K562 (cell line): ENCODE measurements at regions not wholly inside any gene's neighbourhood (a gene's known extent, or its start where the extent isn't known, plus 50 kb on each side); places are given as distances from the start of the nearest gene placed in this dataset.

Source experiments
- CUX1 ChIP-seq: fragments of 200-800 bp; sonication (Bioruptor generic); IDR thresholded peaks from 2 replicates; pipeline ENCODE4 v1.6.1; 2016; ENCODE audit warnings: missing genetic modification characterization, missing compliant biosample characterization
- E2F5 ChIP-seq: sonication (generic); formaldehyde crosslinking; IDR thresholded peaks from 2 replicates; pipeline ENCODE4 v1.8.0; 2022; ENCODE audit warnings: mild to moderate bottlenecking, missing genetic modification reagents
- NFYB ChIP-seq: IDR thresholded peaks from 2 replicates; pipeline ENCODE4 v1.6.1; 2011; ENCODE audit warnings: mild to moderate bottlenecking, moderate library complexity; ENCODE audit not compliant: insufficient read length; ENCODE audit errors: extremely low read depth
- PCBP2 ChIP-seq: fragments of 200-400 bp; formaldehyde crosslinking; IDR thresholded peaks from 2 replicates; pipeline ENCODE4 v1.6.1; 2018; ENCODE audit warnings: low read length, low read depth, mild to moderate bottlenecking, moderate library complexity; ENCODE audit not compliant: poor library complexity, severe bottlenecking
- POLR2AphosphoS5 ChIP-seq: IDR thresholded peaks from 2 replicates; pipeline ENCODE4 v1.6.1; 2011; ENCODE audit warnings: mild to moderate bottlenecking, low read depth, low read length, moderate library complexity; ENCODE audit not compliant: control insufficient read depth, insufficient read depth
- REST ChIP-seq, 2 experiments: fragments of 450-650 bp; formaldehyde crosslinking in 1 of 2; IDR thresholded peaks; 2 replicates each; pipeline versions ENCODE4 v1.4.0 to v1.6.1; 2014 to 2020; ENCODE audit warnings: mild to moderate bottlenecking in 2 of 2, borderline replicate concordance in 1 of 2, low read depth in 1 of 2
- USF1 ChIP-seq: sonication (generic); formaldehyde crosslinking; IDR thresholded peaks from 2 replicates; pipeline ENCODE4 v1.9.0; 2022; ENCODE audit warnings: mild to moderate bottlenecking, missing genetic modification reagents
- TF ChIP-seq, protein P1 (sequence below), 3 experiments: IDR thresholded peaks in 2 of 3; conservative IDR thresholded peaks in 1 of 3; 2 replicates each; pipeline ENCODE4 v1.5.1; 2011 to 2012; ENCODE audit warnings: low read length in 3 of 3, mild to moderate bottlenecking in 3 of 3, control low read depth in 2 of 3, improper control_type of control experiment in 1 of 3, inconsistent platforms in 1 of 3, low read depth in 1 of 3, mixed read lengths in 1 of 3, moderate library complexity in 1 of 3; ENCODE audit not compliant: insufficient read depth in 2 of 3

DNA sequence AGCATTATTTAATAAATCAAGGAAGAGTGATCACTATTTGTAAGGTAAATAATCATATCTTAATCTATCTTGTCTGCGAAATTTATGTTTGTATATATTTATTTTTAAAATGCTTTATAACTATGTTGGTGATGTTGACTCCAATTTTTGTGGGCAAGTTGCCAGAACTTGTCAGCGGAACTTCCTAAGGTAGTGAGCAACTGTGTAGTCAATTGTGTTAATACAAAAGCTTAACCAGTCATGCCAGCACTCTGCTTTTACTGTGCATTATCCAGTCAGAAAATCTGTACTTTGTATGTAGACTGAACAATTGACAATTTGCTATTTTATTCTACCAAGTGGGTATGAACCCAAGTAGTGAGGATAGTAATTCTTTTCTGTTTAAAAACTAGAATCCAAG is 61.9 kb upstream of the RND3 start:
- TF ChIP-seq, protein P1, sequence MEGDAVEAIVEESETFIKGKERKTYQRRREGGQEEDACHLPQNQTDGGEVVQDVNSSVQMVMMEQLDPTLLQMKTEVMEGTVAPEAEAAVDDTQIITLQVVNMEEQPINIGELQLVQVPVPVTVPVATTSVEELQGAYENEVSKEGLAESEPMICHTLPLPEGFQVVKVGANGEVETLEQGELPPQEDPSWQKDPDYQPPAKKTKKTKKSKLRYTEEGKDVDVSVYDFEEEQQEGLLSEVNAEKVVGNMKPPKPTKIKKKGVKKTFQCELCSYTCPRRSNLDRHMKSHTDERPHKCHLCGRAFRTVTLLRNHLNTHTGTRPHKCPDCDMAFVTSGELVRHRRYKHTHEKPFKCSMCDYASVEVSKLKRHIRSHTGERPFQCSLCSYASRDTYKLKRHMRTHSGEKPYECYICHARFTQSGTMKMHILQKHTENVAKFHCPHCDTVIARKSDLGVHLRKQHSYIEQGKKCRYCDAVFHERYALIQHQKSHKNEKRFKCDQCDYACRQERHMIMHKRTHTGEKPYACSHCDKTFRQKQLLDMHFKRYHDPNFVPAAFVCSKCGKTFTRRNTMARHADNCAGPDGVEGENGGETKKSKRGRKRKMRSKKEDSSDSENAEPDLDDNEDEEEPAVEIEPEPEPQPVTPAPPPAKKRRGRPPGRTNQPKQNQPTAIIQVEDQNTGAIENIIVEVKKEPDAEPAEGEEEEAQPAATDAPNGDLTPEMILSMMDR (IDR thresholded peaks at IDR 0.05 in 2 of 3, conservative IDR thresholded peaks at IDR 0.05 in 1 of 3; ENCODE audit: insufficient read depth in 2 of 3, low read depth in 1 of 3, low read length in 3 of 3): no peak
- no peak for TF ChIP-seq PCBP2
- no peak for TF ChIP-seq REST (IDR thresholded peaks at IDR 0.05; ENCODE audit: borderline replicate concordance)
- no peak for TF ChIP-seq REST (CRISPR knock-in tag; IDR thresholded peaks at IDR 0.05; ENCODE audit: low read depth)
- TF ChIP-seq POLR2AphosphoS5: no peak
- TF ChIP-seq E2F5: no peak
- no peak for TF ChIP-seq USF1 (CRISPR knock-in tag)
- no peak for TF ChIP-seq CUX1 (CRISPR knock-in tag)
- no peak for TF ChIP-seq NFYB
